IMR-90 (cell line): ENCODE measurements at regions not wholly inside any gene's neighbourhood (a gene's known extent, or its start where the extent isn't known, plus 50 kb on each side); places are given as distances from the start of the nearest gene placed in this dataset.

Experiments
- ATAC-seq: fragments of 200-7000 bp; cut with Tn5 transposase; 2 replicates; pipeline ENCODE4 v1.9.1; 2020; ENCODE audit warnings: low read depth, mild to moderate bottlenecking, moderate library complexity
- BruUV-seq: library from RNA; stranded (reverse); fragments of 400-500 nt; replicated peaks from 2 replicates; lab custom pipeline; 2021; lab: Mats Ljungman, UMichigan
- CTCF ChIA-PET: fragments of 300-600 bp; formaldehyde crosslinking; extraction: SDS; loops from one replicate; lab custom pipeline; 2021; ENCODE audit warnings: antibody characterized with exemption; lab: Yijun Ruan, JAX
- POLR2A ChIA-PET: fragments of 300-600 bp; sonication (Branson Sonifier 250); formaldehyde crosslinking; loops from one replicate; lab custom pipeline; 2022; ENCODE audit warnings: antibody characterized with exemption; ENCODE audit not compliant: unreplicated experiment; lab: Charles Lee
- DNase-seq: peaks from one replicate; pipeline ENCODE4 v3.0.0; 2013
- H2AFZ ChIP-seq: replicated peaks from 2 replicates; pipeline ENCODE3; 2013; ENCODE audit warnings: low read length, mild to moderate bottlenecking; ENCODE audit not compliant: poor library complexity
- H2AK5ac ChIP-seq: 2 replicates; pipeline ENCODE4 v1.6.1; 2013; ENCODE audit warnings: low read depth, low read length, inconsistent platforms
- H2AK9ac ChIP-seq: replicated peaks from 2 replicates; pipeline ENCODE3; 2013; ENCODE audit warnings: mild to moderate bottlenecking, low read depth, low read length, moderate library complexity; ENCODE audit not compliant: poor library complexity
- H2BK120ac ChIP-seq: 2 replicates; pipeline ENCODE4 v1.6.1; 2013; ENCODE audit warnings: low read depth, low read length, inconsistent platforms
- H2BK15ac ChIP-seq: 3 replicates; pipeline ENCODE4 v1.6.1; 2013; ENCODE audit warnings: low read depth, low read length, inconsistent platforms
- H2BK20ac ChIP-seq: 2 replicates; pipeline ENCODE4 v1.6.1; 2013; ENCODE audit warnings: low read depth, mild to moderate bottlenecking, inconsistent platforms, low read length, moderate library complexity
- H2BK5ac ChIP-seq: 2 replicates; pipeline ENCODE4 v1.6.1; 2013; ENCODE audit warnings: mild to moderate bottlenecking, low read depth, low read length, inconsistent platforms; ENCODE audit not compliant: poor library complexity, severe bottlenecking
- H3K14ac ChIP-seq: replicated peaks from 2 replicates; pipeline ENCODE4 v1.6.1; 2013; ENCODE audit warnings: low read depth, low read length, inconsistent platforms
- H3K18ac ChIP-seq: 2 replicates; pipeline ENCODE4 v1.6.1; 2013; ENCODE audit warnings: low read depth, low read length, control low read depth
- H3K23ac ChIP-seq: 2 replicates; pipeline ENCODE4 v1.6.1; 2013; ENCODE audit warnings: low read depth, low read length, inconsistent platforms
- H3K27ac ChIP-seq: 2 replicates; pipeline ENCODE4 v1.5.1; 2013; ENCODE audit warnings: mild to moderate bottlenecking, control low read depth, low read length; ENCODE audit not compliant: insufficient read depth
- H3K27me3 ChIP-seq: 2 replicates; pipeline ENCODE4 v1.6.1; 2013; ENCODE audit warnings: low read length; ENCODE audit not compliant: control insufficient read depth, insufficient read depth
- H3K36me3 ChIP-seq: 2 replicates; pipeline ENCODE4 v1.6.1; 2013; ENCODE audit warnings: low read length, mixed read lengths; ENCODE audit not compliant: control insufficient read depth, insufficient read depth
- H3K4ac ChIP-seq: 2 replicates; pipeline ENCODE4 v1.6.1; 2013; ENCODE audit warnings: low read depth, low read length, inconsistent platforms
- H3K4me1 ChIP-seq: 2 replicates; pipeline ENCODE4 v1.6.1; 2013; ENCODE audit warnings: low read length, mixed read lengths; ENCODE audit not compliant: control insufficient read depth, insufficient read depth
- H3K4me2 ChIP-seq: 2 replicates; pipeline ENCODE4 v1.6.1; 2013; ENCODE audit warnings: low read depth, mild to moderate bottlenecking, control low read depth, low read length, moderate library complexity
- H3K4me3 ChIP-seq: 2 replicates; pipeline ENCODE4 v1.5.1; 2013; ENCODE audit warnings: low read depth, mild to moderate bottlenecking, control low read depth, low read length, moderate library complexity; ENCODE audit not compliant: insufficient read depth
- H3K56ac ChIP-seq: 2 replicates; pipeline ENCODE4 v1.6.1; 2013; ENCODE audit warnings: low read length, inconsistent platforms; ENCODE audit not compliant: insufficient read depth; ENCODE audit errors: extremely low read depth
- H3K79me1 ChIP-seq, 2 experiments: 2 replicates each; pipeline ENCODE4 v1.6.1; 2013; ENCODE audit warnings: low read length in 2 of 2, inconsistent platforms in 1 of 2, low read depth in 1 of 2
- H3K9ac ChIP-seq: 2 replicates; pipeline ENCODE4 v1.6.1; 2013; ENCODE audit warnings: low read depth, low read length, control low read depth
- H3K9me1 ChIP-seq: 2 replicates; pipeline ENCODE4 v1.6.1; 2013; ENCODE audit warnings: low read length, inconsistent platforms; ENCODE audit not compliant: insufficient read depth
- H3K9me3 ChIP-seq: 2 replicates; pipeline ENCODE4 v1.6.1; 2013; ENCODE audit warnings: low read length; ENCODE audit not compliant: control insufficient read depth, insufficient read depth
- H4K20me1 ChIP-seq: 2 replicates; pipeline ENCODE4 v1.6.1; 2013; ENCODE audit warnings: low read length, inconsistent platforms; ENCODE audit not compliant: insufficient read depth
- H4K5ac ChIP-seq: 2 replicates; pipeline ENCODE4 v1.6.1; 2013; ENCODE audit warnings: mild to moderate bottlenecking, low read depth, low read length, control low read depth
- H4K8ac ChIP-seq, 2 experiments: 2 replicates each; pipeline ENCODE4 v1.6.1; 2013; ENCODE audit warnings: low read depth in 2 of 2, low read length in 2 of 2, control low read depth in 1 of 2, inconsistent platforms in 1 of 2
- H4K91ac ChIP-seq: 2 replicates; pipeline ENCODE4 v1.6.1; 2013; ENCODE audit warnings: low read depth, low read length, inconsistent platforms; ENCODE audit not compliant: insufficient read depth
- BHLHE40 ChIP-seq: fragments of 150-350 bp; IDR thresholded peaks from 2 replicates; pipeline ENCODE4 v1.6.1; 2016; ENCODE audit warnings: mild to moderate bottlenecking, low read depth, low read length
- CEBPB ChIP-seq: IDR thresholded peaks from 2 replicates; pipeline ENCODE4 v1.6.1; 2012; ENCODE audit warnings: low read depth, low read length, improper control_type of control experiment
- CHD1 ChIP-seq: IDR thresholded peaks from 2 replicates; pipeline ENCODE4 v1.6.1; 2012; ENCODE audit warnings: low read depth, low read length, improper control_type of control experiment
- FOS ChIP-seq: fragments of 150-350 bp; IDR thresholded peaks from 2 replicates; pipeline ENCODE4 v1.6.1; 2016; ENCODE audit warnings: low read depth, low read length
- MAFK ChIP-seq: IDR thresholded peaks from 2 replicates; pipeline ENCODE4 v1.6.1; 2012; ENCODE audit warnings: low read depth, low read length, improper control_type of control experiment
- MAZ ChIP-seq: IDR thresholded peaks from 2 replicates; pipeline ENCODE4 v1.6.1; 2012; ENCODE audit warnings: low read depth, mild to moderate bottlenecking, low read length, improper control_type of control experiment, moderate library complexity, borderline replicate concordance
- NFE2L2 ChIP-seq: fragments of 150-350 bp; IDR thresholded peaks from 2 replicates; pipeline ENCODE4 v1.6.1; 2016; ENCODE audit warnings: low read depth, mild to moderate bottlenecking, low read length
- RFX5 ChIP-seq: IDR thresholded peaks from 2 replicates; pipeline ENCODE4 v1.8.0; 2012; ENCODE audit warnings: low read depth, mild to moderate bottlenecking, low read length, moderate library complexity
- SMC3 ChIP-seq: fragments of 150-350 bp; IDR thresholded peaks from 2 replicates; pipeline ENCODE4 v1.6.1; 2016; ENCODE audit warnings: low read depth, mild to moderate bottlenecking, antibody characterized with exemption, low read length, moderate library complexity
- WGBS, 2 experiments: methylation state at CpG; one replicate each; pipeline versions ENCODE4 v1.1.5 to v1.1.7; 2013; ENCODE audit warnings: missing lambda C conversion rate in 2 of 2; ENCODE audit not compliant: insufficient read length in 1 of 2; ENCODE audit errors: extremely low coverage in 2 of 2; 5-methylcytosine and 5-hydroxymethylcytosine counted together
- dilution Hi-C: fragments of 300-500 bp; cut with HindIII; formaldehyde crosslinking; loops from one replicate; pipeline ENCODE4 v1.14.3; 2018; ENCODE audit warnings: low sequenced_read_pairs; ENCODE audit not compliant: unreplicated experiment
- in situ Hi-C: fragments of 300-500 bp; cut with MboI; formaldehyde crosslinking; loops from 3 replicates; pipeline ENCODE4 v1.14.3; 2019; ENCODE audit warnings: low sequenced_read_pairs, inconsistent platforms, mixed read lengths
- intact Hi-C: fragments of 100-400 bp; cut with micrococcal nuclease; formaldehyde crosslinking; loops from 2 replicates; pipeline ENCODE4 v1.10.0; 2022
- TF ChIP-seq, protein P1 (sequence below): fragments of 150-350 bp; IDR thresholded peaks from 2 replicates; pipeline ENCODE4 v1.6.1; 2016; ENCODE audit warnings: low read depth, mild to moderate bottlenecking, low read length, moderate library complexity, borderline replicate concordance
- TF ChIP-seq, protein P2 (sequence below): fragments of 150-350 bp; IDR thresholded peaks from 2 replicates; pipeline ENCODE4 v1.6.1; 2017; ENCODE audit warnings: mild to moderate bottlenecking, antibody characterized with exemption, low read length, low read depth
- TF ChIP-seq, protein P3 (sequence below): conservative IDR thresholded peaks from 2 replicates; pipeline ENCODE4 v1.5.1; 2012; ENCODE audit warnings: mild to moderate bottlenecking, low read depth, low read length, improper control_type of control experiment

DNA sequence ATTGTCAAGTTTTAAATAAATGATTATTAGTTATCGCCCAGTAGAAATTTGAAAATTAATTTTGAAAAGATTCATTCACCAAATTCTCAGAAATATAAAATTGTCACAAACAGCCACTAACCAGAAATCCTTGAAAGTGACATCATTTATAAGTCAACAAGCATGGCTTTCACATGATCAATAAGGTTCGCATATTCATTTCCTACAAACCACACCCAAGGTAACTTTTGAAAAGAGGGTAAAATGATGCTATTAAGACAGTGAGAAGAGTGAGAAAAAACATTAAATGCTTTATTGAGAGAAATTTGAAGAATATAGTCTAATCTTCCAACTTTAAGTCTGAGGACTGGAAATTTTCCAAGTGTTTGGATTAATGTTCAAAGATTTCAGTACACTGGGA lies 263.6 kb upstream of the ALCAM start:
- Histone ChIP-seq H3K27me3 (no peaks in the 10 kb centered on the region), H3K36me3 (no peaks in the 10 kb centered on the region), H3K27ac (no peak overlapping the region), H4K20me1 (no peaks in the 10 kb centered on the region), H3K4me1 (no peaks in the 10 kb centered on the region), H2AK9ac (no peak overlapping the region), H2AFZ (no peak overlapping the region), H2BK20ac (no peak overlapping the region), H3K56ac (no peak overlapping the region), H2BK15ac (no peak overlapping the region), H3K79me1 (no peaks in the 10 kb centered on the region), H3K9ac (no peak overlapping the region), H4K8ac (no peak overlapping the region), H2BK120ac (no peak overlapping the region), H3K4me2 (no peak overlapping the region), H3K23ac (no peak overlapping the region), H3K9me1 (no peaks in the 10 kb centered on the region), H3K9me3 (no peaks in the 10 kb centered on the region; the same call in 1 of the 2 replicates), H2BK5ac (no peak overlapping the region), H2AK5ac (no peak overlapping the region), H4K5ac (no peak overlapping the region), H4K91ac (no peak overlapping the region), H3K14ac (no peak overlapping the region), H3K4me3 (no peak overlapping the region), H3K4ac (no peak overlapping the region), H3K18ac (no peak overlapping the region)
- CTCF ChIA-PET: no interaction called here
- DNase-seq (no peak), ATAC-seq (no peak)
- WGBS, 2 experiments: no CpG with 5 or more reads among the region's 2 CpGs
- POLR2A ChIA-PET: no interaction called here
- in situ Hi-C loops: no loop called here
- intact Hi-C loops: no loop called here
- dilution Hi-C loops: no loop called here
- BruUV-seq: no TSS peak
- TF ChIP-seq SMC3 (no peak), MAFK (no peak), RFX5 (no peak), NFE2L2 (no peak), MAZ (no peak), FOS (no peak), CEBPB (no peak), BHLHE40 (no peak), CHD1 (no peak)
- TF ChIP-seq, protein P1, sequence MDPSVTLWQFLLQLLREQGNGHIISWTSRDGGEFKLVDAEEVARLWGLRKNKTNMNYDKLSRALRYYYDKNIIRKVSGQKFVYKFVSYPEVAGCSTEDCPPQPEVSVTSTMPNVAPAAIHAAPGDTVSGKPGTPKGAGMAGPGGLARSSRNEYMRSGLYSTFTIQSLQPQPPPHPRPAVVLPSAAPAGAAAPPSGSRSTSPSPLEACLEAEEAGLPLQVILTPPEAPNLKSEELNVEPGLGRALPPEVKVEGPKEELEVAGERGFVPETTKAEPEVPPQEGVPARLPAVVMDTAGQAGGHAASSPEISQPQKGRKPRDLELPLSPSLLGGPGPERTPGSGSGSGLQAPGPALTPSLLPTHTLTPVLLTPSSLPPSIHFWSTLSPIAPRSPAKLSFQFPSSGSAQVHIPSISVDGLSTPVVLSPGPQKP: no peak
- TF ChIP-seq, protein P2, sequence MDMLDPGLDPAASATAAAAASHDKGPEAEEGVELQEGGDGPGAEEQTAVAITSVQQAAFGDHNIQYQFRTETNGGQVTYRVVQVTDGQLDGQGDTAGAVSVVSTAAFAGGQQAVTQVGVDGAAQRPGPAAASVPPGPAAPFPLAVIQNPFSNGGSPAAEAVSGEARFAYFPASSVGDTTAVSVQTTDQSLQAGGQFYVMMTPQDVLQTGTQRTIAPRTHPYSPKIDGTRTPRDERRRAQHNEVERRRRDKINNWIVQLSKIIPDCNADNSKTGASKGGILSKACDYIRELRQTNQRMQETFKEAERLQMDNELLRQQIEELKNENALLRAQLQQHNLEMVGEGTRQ: no peak
- TF ChIP-seq, protein P3, sequence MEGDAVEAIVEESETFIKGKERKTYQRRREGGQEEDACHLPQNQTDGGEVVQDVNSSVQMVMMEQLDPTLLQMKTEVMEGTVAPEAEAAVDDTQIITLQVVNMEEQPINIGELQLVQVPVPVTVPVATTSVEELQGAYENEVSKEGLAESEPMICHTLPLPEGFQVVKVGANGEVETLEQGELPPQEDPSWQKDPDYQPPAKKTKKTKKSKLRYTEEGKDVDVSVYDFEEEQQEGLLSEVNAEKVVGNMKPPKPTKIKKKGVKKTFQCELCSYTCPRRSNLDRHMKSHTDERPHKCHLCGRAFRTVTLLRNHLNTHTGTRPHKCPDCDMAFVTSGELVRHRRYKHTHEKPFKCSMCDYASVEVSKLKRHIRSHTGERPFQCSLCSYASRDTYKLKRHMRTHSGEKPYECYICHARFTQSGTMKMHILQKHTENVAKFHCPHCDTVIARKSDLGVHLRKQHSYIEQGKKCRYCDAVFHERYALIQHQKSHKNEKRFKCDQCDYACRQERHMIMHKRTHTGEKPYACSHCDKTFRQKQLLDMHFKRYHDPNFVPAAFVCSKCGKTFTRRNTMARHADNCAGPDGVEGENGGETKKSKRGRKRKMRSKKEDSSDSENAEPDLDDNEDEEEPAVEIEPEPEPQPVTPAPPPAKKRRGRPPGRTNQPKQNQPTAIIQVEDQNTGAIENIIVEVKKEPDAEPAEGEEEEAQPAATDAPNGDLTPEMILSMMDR: no peak
